GM21381 (cell line): ENCODE measurements at regions not wholly inside any gene's neighbourhood (a gene's known extent, or its start where the extent isn't known, plus 50 kb on each side); places are given as distances from the start of the nearest gene placed in this dataset.
"Not testable (repeated sequence)": the region's sequence is repeated elsewhere in the genome, so short reads cannot be mapped to it uniquely, and the experiment has no call there.

Source experiments
- ATAC-seq: cut with Tn5 transposase; IDR thresholded peaks from one replicate; pipeline ENCODE4 v1.9.1; 2021; ENCODE audit warnings: mild to moderate bottlenecking, moderate library complexity; ENCODE audit not compliant: unreplicated experiment

DNA sequence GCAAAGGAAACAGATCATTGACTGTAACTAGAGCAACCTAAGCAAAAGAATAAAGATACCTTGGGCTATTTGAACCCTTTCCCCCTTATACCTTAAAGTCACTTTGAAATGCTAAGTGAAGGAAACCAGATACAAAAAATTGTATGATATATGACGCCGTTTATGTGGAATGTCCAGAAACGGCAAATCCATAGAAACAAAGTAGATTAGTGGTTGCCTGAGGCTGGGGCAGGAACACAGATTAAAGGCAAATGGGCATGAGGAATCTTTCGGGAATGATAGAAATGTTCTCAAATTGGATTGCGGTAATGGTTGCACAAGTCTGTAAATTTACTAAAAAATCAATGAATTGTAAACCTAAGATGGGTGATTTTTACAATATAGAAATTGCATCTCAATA is 160.1 kb upstream of the CCDC54 start:
- ATAC-seq, result no peak

DNA sequence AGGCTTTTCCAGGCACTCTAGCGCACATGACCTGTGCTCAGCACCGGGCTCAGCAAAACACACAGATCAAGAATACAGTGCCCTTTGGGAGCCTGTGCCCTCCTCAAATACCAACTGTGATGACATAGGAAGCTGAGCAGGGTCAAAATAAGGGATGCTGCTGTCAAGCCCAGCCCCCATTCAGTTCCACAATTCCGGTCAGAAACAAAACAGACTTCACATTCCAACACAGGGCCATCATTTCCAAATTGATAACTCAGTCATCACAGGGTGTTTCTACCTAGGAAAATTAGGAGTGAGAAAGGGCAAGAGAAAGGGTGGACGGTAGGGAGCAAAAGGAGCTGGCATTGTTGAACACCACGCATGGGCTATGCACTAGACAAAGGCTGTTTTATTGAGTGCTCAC is 158.4 kb upstream of the CCDC54 start:
- ATAC-seq, result no peak

DNA sequence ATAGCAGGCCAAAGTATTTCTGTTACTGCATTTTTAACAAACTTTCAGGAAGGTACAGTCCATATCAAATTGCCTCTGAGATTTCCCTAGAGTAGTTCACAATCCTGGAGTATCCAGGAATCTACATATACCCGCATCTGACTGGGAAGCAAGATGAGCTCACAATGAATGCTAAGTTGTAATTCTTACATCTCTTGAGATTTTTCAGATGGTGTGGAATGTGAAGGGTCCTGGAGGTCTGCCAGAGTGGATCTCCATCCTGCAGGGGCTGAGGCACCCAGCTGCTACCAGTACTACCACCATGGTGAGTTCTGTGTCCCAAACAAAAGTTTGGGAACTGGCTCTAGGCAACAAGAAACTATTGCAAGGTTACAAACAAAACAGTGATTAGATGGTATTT is 156.7 kb upstream of the CCDC54 start:
- no peak for ATAC-seq

DNA sequence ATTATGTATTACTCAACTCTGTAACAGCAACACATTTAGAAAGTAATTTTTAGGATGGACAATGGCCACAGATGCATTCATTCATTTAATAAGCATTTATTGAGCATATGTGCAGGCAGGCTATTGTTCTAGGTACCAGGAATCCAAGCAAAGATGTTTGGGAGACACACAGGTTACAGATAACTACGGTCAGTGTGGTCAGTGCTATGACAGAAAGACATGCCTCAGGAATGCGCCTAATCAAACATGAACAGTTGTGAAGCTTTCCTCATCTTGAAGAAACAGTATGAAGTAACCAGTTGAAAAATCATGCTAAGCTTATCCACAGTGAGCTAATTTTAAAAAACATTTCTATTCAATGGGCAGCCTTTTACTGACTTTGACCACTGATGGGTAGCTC is 155.4 kb upstream of the CCDC54 start:
- no peak for ATAC-seq

DNA sequence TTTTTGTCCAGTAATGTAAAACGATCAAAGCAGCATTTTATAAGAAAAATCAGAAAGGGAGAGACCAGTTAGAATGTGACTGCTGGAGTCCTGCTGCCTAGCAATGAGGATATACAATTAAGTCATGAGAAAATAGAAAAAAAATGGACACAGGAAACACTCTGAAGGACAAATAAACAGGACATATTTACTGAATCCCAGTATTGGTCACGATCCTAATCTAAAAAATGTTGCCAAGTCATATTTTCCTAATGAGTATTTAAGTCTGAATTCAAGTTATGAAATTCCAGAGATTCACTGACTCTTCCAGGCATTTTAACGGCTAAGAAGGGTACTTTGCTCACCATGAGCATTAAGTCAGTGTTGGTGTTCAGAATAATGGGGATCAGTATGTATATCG is 154.3 kb upstream of the CCDC54 start:
- no peak for ATAC-seq

DNA sequence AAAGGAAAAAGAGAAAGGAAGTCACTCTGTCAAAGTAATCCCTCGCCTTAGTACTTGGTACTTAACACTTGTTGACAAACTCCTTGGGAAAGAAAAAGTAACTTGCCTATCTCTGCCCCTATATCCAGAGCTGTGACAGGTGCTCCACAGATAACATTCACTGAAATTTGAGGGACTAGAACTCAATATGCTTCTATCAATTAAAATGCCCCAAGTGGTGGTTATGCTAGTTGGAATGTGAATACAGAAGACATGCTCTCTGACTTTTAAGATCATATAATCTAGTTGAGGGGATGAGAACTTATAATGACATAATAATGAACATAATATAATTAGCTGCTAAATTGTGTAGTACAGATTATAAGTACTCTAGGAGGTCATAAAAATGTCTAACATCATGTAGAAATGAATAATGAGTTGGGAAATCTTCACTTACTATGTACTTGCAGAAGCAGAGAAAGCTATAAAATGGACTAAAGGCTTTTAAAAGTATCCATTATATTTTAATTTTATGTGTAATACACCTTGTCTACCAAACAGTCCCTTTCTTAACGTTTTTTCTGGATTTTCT is 153.1 kb upstream of the CCDC54 start:
- no peak for ATAC-seq

- ATAC-seq, result no peak
Measured at GRCh38 chr3:107227091-107227490, 150.1 kb upstream of the CCDC54 start.

DNA sequence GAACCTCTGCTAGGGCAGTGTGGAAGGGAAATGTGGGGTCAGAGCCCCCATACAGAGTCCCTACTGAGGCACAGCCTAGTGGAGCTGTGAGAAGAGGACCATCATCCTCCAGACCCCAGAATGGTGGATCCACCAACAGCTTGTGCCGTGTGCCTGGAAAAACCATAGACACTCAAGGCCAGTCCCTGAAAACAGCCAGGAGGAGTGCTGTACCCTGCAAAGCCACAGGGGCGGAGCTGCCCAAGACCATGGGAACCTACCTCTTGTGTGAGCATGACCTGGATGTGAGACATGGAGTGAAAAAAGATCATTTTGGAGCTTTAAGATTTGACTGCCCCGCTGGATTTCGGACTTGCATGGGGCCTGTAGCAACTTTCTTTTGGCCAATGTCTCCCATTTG is 143.4 kb upstream of the CCDC54 start:
- ATAC-seq, result not testable (repeated sequence)

GRCh38 chr3:107235193-107235927 is 141.9 kb upstream of the CCDC54 start:
- ATAC-seq, result no peak

GRCh38 chr3:107235928-107236315 is 141.3 kb upstream of the CCDC54 start:
- peak; percentile 46 for ATAC-seq

DNA sequence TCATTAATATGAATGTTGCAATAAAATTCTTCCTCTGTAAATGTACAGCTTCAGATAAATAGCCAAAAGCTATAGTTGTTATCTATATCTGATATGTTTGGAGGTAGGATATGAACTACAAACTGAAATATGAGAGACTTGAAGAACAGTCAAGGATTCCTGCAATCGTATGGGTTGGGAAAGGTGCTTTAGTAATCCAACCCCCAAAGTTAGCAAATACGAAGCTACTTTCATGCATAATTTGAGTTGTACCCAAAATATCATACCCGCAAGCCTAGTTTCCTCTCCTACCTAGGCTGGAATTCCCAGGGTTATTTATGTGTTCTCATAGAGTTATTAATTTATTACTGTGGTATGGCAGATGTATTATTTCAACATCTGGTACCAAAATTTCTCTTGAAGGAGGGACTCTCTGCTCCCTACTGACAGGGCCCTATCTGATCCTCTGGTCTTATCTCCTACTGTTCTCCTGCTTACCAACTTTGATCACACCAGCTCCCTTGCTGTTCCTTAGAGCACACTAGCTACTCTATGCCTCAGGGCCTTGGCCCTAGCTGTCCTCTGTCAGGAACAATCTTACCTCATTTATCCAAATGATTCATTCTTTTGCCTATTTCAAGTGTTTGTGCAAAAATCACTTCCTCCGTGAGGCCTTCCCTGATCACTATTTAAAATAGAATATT is 140.4 kb upstream of the CCDC54 start:
- no peak for ATAC-seq

DNA sequence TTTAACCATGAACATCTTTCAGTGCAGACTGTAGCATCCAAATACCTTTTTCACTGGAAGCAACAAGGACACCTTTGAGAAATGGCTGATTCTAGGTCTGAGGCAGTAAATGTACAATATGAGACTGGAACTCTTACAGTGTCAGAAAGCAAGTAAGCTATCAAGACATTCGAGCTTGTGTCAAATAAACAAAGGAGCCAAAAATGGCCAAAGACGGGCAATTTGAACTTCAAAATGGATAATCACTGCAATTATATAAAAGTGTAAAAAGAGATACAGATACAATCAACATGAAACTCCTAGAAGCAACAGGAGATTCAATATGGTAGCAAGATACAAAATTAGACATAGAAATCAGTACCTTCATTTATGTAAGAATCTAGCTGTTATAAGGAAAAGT is 138.5 kb upstream of the CCDC54 start:
- ATAC-seq, result no peak

DNA sequence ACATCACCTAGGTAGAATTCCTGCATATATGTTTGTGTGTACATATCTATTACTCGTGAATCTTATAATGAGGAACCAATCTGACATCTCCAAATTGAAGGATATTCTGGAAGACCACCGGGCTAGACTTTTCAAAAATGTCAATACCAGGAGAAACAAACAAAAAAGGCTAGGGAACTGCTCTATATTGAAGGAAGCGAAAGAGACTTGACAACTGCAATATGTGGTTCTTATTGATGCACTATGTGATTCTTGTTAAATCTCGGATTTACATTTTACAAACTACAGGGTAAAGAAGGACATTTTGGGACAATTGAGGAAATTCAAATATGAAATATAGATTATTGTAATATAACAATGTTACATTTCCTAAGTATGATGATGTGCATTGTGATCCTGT is 137.5 kb upstream of the CCDC54 start:
- no peak for ATAC-seq

DNA sequence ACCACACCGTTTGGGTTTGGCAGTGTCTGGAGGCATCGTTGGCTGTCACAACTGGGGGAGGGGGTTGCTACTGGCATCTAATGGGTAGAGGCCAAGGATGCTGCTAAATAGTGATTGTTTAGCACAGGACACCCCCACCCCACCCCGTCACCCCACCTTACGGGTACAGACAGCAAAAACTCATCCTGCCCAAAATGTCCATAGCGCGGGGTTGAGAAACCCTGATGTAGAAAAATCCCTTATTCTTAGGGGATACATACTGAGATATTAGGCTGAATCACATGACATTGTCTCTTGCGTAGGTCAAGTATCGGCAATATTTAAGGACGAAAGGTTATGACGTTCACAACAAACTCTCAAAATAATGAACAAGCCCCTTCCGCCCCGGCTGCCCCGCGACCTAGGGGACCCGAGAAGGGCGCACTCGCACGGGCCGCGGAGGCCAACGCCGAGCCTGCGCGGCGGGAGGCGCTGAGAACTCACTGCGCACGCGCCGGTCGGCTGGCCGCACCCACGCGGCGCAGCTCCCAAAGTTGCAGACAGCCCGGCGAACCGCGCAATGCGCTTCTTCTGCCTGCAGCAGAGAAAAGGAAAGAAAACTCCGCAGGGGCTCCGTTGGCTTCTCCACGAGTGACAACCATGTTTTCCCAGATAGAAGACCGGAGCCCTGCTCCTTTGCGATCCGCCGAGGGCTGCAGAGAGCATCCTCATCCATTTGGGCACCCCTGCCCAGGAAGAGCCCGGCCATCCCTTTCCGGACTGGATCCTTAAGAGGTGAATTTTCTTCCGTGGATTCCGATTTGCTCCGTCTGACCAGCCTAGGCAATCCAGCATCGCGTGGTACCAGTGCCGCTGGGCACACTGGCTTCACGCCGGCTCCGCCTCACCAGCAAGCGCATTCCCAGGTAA is 136.8 kb upstream of the CCDC54 start:
- ATAC-seq, result peak; percentile 93

DNA sequence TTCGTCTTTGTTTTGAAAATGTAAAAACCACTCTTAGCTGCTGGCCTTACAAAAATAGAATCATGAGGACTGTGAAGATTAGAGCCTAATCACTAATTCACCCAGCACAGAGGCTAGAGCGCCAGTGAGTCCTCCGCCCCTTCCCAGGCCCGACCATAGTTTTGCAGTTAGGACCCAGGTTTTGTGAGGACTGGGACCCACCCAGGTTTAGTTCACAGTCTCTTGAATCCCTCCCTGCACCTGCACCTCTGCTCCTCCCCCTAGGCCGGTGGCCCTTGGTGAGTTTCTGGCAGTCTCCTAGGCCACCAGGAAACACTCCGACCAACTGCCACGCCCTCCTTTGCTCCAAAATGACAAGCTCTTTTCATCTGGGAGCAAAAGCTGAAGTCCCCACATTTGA is 136.0 kb upstream of the CCDC54 start:
- ATAC-seq, result peak; percentile 36

DNA sequence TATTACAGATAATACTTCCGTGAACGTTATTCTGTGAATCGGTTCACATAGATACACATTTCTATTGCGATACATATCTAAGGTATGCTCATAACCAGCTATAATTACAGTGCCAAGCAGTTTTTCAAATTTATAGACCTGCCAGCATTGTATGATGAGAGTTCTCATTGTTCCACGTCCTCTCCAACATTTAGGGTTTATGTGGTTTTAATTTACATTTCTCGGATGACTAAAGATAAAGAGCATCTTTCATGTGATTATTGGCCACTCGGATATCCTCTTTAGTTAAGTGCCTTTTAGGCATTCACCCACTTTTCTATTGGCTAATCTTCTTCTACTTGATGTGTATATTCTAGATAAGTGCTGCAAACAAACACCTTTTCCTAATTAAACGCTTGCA is 134.7 kb upstream of the CCDC54 start:
- no peak for ATAC-seq

DNA sequence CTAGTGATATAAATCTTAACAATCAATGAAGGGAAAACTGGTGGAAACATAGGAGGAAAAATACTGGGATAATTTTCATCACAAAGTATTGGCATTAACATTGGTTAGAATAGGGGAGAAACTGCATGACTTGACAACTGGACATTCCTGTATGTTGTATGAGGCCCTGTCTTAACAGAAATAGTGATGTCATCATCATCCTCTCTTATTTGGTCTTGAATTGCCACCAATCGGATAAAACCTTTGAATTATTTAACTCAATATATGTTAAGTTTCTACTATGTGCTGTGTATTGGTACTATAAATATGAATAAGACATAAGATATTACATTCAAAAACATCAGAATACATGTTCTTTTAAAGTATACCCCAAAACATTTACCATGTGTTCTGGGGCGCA is 130.1 kb upstream of the CCDC54 start:
- no peak for ATAC-seq

GRCh38 chr3:107249132-107249531 is 128.1 kb upstream of the CCDC54 start:
- ATAC-seq, result no peak

DNA sequence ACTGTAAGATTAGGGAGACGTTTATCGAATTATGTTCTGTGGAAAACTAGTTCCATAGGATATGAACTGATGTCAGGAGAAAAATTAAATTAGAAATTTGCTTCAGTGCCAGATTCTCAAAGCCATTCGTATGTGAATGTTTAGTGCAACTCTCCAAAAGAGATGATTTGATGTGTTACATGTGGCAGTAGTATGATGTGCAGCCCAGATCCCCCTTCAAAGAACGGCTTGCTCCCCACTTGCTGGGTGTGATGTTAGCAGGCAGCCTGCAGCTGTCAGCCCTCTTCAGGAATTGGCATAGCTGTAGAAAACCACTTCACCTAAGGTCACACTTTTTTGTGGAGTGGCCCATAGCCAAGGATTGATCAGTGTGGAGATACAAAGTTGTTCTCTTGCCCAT is 127.0 kb upstream of the CCDC54 start:
- no peak for ATAC-seq

DNA sequence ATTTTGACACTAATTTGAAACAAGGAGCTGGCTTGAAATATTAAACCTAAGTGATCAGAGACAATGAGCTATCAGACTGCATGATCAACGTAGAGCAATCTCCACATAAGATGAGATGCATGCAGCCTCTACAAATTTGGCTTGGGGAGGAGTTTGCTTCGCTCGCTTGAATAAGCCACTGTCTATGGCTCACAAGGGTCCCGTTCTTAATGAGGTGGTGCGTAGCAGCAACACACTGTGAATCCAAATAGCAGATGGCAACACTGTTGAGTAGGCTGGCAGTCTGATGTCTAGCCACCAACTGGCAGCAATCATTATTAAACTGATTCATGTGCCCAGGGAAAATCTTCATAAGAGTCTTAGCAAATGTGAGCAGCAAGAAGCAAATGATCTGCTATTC is 125.4 kb upstream of the CCDC54 start:
- no peak for ATAC-seq

DNA sequence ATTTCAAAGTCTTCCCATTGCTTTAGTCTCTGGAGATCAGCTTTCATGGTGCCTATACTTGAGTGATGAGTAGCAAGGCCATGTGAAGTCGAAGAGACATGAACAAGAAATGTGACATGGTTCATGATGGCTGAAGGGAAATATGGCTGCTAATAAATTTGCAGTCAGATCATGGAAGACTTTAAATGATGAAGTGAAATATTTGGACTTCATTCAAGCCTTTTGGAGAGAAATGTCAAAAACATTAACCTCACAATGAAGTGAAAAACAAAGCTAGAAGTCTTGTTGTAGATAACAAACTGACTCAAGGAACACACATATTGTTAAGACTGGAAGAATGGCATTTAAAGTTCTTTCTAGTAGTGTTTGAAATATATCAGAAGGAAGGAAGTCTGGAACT is 120.3 kb upstream of the CCDC54 start:
- no peak for ATAC-seq
